Skeletal muscle satellite cell (primary cell): ENCODE measurements at regions not wholly inside any gene's neighbourhood (a gene's known extent, or its start where the extent isn't known, plus 50 kb on each side); places are given as distances from the start of the nearest gene placed in this dataset.

Source experiments
- H3K27me3 ChIP-seq: 2 replicates; pipeline ENCODE4 v1.7.0; 2013; ENCODE audit warnings: low read length; ENCODE audit not compliant: control insufficient read depth, insufficient read depth
- H3K36me3 ChIP-seq: 2 replicates; pipeline ENCODE4 v1.7.0; 2013; ENCODE audit warnings: mild to moderate bottlenecking, control low read depth, low read length; ENCODE audit not compliant: insufficient read depth
- H3K4me1 ChIP-seq: 2 replicates; pipeline ENCODE4 v1.7.0; 2013; ENCODE audit warnings: low read length; ENCODE audit not compliant: control insufficient read depth, insufficient read depth
- H3K4me2 ChIP-seq: 2 replicates; pipeline ENCODE4 v1.7.0; 2013; ENCODE audit warnings: mild to moderate bottlenecking, low read length
- H3K4me3 ChIP-seq: 2 replicates; pipeline ENCODE4 v1.7.0; 2013; ENCODE audit warnings: low read length
- H3K9ac ChIP-seq: 2 replicates; pipeline ENCODE4 v1.7.0; 2013; ENCODE audit warnings: mild to moderate bottlenecking, low read depth, low read length, moderate library complexity
- H3K9me3 ChIP-seq: replicated peaks from 2 replicates; pipeline ENCODE4 v1.7.0; 2013; ENCODE audit warnings: mild to moderate bottlenecking, control low read depth, low read length

DNA sequence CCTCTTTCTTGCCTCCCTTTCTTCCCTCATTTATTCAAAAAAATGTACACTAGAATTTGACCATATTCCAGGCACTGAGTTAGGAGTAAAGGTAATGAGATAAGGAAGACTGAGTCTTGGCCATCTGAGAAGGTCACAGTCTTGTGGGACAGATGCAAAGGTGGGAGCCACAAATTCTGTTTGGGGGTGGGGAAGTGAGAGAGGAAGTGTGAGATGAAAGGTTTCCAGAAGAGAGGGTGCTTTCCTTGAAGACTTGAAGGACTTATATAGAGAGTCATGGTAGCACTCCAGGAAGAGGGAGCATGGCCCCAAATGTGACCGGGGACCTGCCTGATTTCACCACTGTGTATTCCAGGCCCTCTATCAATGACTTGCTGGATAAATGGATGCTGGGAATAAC lies 320.6 kb downstream of the LPIN1 start:
- Histone ChIP-seq H3K4me3 (no peak overlapping the region), H3K9me3 (no peaks in the 10 kb centered on the region), H3K36me3 (no peaks in the 10 kb centered on the region), H3K4me2 (no peak overlapping the region), H3K4me1 (peaks cover 6% of the 10 kb centered on the region), H3K27me3 (no peaks in the 10 kb centered on the region), H3K9ac (no peak overlapping the region)

DNA sequence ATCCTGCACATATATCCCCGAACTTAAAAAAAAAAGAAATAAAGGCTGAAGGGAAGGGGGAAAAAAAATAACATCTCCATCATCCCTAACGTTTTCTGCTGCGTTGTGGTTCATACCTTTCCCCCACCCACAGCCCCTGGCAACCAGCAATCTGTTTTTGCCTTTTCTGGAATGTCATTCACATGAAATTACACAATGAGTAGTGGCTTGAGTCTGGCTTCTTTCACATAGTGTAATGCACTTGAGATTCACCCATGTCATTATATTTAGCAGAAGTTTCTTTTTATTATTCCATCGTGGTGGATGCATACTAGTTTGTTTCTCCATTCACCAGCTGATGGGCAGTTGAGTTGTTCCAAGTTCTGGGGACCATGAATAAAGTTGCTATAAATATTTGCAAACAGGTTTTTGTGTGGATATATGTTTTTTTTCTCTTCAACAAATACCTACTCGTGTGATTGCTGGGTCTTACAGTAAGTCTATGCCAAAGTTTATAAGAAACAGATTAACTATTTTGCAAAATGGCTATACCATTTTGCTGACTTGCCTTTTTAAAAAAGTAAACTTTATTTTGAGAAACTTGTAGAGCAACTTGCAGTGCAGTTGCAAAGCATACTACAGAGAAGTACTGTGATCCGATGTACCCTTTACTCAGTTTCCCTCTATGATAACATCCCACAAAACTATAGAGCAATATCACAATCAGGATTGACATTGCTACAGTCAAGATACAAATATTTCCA lies 322.5 kb downstream of the LPIN1 start:
- H3K27me3 ChIP-seq, result no peaks in the 10 kb centered on the region
- no peak overlapping the region for H3K9ac ChIP-seq
- peaks cover 6% of the 10 kb centered on the region for H3K4me1 ChIP-seq

DNA sequence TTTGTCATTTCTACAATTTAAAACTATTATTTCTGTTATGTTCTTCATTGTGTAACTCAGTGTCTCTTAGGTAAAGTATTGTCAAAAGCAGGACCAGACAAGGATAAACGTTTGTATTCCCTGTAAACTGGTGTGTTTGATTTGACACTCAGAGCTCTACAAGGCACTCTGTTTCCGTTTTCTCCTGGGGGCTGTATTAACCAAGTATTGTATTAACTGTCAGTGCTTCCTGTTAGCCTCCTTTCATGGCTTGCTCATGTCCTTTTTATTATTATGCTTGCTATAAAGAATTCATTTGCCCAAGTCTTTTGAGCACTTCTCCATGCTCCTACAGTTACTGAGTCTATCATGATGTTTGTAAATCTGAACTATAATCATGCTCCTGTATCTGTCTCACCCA lies 323.7 kb downstream of the LPIN1 start:
- Histone ChIP-seq H3K9ac (no peak overlapping the region), H3K9me3 (no peaks in the 10 kb centered on the region), H3K36me3 (no peaks in the 10 kb centered on the region), H3K4me3 (no peak overlapping the region), H3K27me3 (no peaks in the 10 kb centered on the region), H3K4me2 (no peak overlapping the region), H3K4me1 (peaks cover 6% of the 10 kb centered on the region)

More for the DNA sequence above, 322.5 kb downstream of the LPIN1 start:
- no peaks in the 10 kb centered on the region for H3K9me3 ChIP-seq
- no peak overlapping the region for H3K4me2 ChIP-seq
- no peak overlapping the region for H3K4me3 ChIP-seq
- no peaks in the 10 kb centered on the region for H3K36me3 ChIP-seq

DNA sequence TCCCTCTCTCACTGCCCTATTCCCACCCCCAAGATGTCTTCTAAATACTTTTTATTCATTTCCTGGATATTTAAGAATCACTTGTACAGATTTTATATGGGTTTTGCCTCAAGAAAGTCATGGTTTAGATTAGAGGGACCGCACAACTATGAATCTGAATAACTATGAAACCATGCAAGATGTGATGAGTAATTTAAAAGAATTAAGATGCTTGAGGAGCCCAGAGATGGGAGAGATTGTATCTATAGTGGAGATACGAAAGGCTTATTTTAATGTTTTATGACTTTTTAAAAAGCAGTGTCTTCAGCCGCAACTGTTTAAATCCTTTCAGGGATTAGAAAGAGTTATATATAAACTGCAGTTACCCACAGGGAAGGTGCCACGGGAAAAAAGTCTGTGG lies 324.1 kb downstream of the LPIN1 start:
- H3K4me3 ChIP-seq, result no peak overlapping the region
- no peaks in the 10 kb centered on the region for H3K36me3 ChIP-seq
- H3K9ac ChIP-seq, result no peak overlapping the region
- no peak overlapping the region for H3K4me2 ChIP-seq
- peaks cover 6% of the 10 kb centered on the region for H3K4me1 ChIP-seq
- no peaks in the 10 kb centered on the region for H3K27me3 ChIP-seq
- no peaks in the 10 kb centered on the region for H3K9me3 ChIP-seq

DNA sequence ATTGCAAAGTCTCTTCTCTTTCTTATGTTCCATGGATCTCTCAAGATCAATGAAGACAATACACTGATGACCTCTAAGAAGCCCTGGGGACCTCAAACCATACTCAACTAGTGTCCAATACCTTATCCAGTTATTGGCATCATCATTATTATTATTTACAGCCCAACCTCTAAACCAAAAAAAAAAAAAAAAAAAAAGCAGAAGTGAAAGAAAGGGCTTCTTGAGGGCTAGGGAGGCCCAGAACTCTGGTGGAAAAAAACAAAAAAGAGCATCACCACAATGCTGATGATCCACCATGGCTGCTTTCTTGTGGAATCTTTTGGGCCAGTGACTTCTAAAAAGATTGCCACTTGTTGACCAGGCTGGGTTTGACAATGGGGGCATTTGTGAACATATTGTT lies 324.9 kb downstream of the LPIN1 start:
- Histone ChIP-seq H3K27me3 (no peaks in the 10 kb centered on the region), H3K4me2 (no peak overlapping the region), H3K9ac (no peak overlapping the region), H3K36me3 (no peaks in the 10 kb centered on the region), H3K9me3 (no peaks in the 10 kb centered on the region), H3K4me3 (no peak overlapping the region), H3K4me1 (peaks cover 2% of the 10 kb centered on the region)

DNA sequence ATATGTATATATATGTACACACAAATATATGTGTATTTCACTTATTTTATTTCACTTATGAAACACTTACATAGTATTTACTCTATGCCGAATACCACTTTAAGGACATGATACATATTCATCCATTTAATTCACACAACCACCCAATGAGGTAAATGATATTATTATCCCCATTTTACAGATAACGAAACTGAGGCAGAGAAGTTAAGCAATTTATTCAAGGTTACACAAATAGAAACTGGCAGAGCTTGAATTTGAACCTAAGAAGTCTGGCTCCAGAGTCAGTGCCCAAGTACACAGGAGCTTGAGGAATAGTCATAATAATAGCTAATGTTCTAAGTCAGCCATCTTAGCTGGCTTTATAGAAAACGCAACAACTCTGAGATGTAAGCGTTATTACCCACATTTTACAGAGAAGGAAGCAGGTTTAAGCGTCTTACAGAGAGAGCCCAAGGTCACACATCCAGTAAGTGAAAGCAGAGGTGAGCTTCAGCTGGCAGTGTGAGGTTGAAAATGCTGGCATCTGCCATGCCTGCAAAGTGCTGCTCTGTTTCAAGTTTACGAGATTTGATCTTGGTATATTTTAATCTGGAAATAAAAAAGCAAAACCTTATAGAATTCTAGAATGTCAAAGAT lies 326.9 kb downstream of the LPIN1 start:
- Histone ChIP-seq H3K36me3 (no peaks in the 10 kb centered on the region), H3K9ac (no peak overlapping the region), H3K4me1 (no peaks in the 10 kb centered on the region), H3K27me3 (no peaks in the 10 kb centered on the region), H3K4me2 (no peak overlapping the region), H3K9me3 (no peaks in the 10 kb centered on the region), H3K4me3 (no peak overlapping the region)

DNA sequence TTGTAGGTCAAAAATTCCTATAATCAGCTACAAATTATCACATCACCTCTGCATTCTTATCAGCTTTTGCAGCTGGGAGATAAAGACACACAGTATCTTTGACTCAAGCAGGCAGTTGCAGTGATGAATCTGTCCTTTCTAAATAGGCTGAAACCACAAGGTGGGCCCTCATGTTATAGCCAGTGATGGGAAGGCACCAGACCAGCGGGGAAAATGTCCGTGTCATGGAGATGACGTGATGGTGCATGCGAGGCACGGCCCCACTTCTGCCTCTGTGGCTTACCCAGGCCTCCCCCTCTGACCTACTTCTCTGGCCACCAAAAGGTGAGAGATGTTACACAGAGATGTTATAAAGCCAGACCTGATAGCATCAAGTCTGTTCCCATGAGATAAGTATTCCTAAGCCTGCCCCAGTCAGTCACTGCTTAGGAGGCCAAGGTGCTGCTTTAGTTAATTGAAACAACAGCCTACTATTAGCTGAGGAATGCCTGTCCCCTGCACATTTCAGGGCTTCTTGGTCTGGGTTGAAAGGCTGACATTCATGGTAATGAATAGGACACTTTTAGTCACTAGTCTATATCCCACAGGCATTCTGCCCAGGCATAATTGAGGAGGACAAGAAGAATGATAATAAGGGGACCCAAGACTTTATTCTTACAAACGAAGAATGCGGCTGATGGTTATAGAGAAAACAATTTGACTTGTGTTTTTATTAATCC lies 327.9 kb downstream of the LPIN1 start:
- Histone ChIP-seq H3K4me2 (no peak overlapping the region), H3K27me3 (no peaks in the 10 kb centered on the region), H3K9me3 (no peaks in the 10 kb centered on the region), H3K4me1 (no peaks in the 10 kb centered on the region), H3K36me3 (no peaks in the 10 kb centered on the region), H3K4me3 (no peak overlapping the region), H3K9ac (no peak overlapping the region)

DNA sequence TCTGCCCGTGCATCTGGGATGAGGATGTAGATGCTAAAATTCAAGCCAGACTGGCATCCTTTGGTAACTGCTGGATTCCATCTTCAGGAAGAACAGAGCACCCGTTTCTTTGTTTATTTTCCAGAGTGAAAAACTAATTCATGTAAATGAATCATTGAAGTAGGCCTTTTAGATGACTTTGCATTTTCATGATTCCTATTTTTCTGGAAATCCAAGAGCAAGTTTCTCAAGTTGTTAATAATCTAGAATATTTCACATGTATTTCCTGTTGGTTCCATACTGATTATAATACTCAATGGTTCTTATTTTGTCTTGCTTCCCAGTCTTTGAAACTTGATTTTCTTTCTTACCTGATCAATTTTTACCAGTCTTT lies 328.4 kb downstream of the LPIN1 start:
- Histone ChIP-seq H3K36me3 (no peaks in the 10 kb centered on the region), H3K4me1 (no peaks in the 10 kb centered on the region), H3K9ac (no peak overlapping the region), H3K4me3 (no peak overlapping the region), H3K27me3 (no peaks in the 10 kb centered on the region), H3K9me3 (no peaks in the 10 kb centered on the region), H3K4me2 (no peak overlapping the region)

DNA sequence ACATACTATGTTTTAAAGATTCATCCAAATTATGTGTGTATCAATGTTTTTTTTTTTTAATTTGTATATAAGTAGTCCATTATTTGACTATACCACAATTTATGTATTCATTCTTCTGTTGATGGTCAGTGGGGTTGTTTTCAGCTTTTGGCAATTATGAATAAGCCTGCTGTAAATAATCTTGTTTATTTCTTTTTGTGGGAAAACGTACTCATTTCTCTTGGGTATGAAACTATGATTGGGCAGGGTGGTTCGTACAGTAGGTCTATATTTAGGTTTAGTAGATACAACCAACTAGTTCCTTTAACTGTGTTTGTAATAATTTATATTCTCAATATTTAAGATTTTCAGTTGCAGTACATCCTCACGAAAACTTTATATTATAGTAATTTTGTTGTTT lies 329.2 kb downstream of the LPIN1 start:
- H3K4me1 ChIP-seq, result no peaks in the 10 kb centered on the region
- no peaks in the 10 kb centered on the region for H3K36me3 ChIP-seq

DNA sequence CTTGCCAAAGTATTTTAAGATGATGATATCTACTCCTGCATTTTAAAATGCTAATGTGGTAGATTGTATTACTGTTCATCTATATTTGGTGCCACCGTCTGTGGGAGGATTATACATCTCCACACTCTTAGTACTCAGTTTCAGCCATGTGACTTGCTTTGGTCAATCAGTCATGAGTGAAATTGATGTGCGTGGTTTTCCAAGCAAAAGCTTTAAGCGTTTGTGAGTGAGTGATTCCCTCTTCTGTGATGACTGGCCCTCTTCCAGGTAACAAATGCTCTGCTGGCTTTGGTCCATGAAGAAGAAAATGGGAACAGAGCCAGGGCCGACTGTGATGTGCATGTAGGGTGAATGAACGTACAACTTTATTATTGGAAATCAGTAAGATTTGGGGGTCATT lies 330.4 kb downstream of the LPIN1 start:
- no peaks in the 10 kb centered on the region for H3K36me3 ChIP-seq
- no peaks in the 10 kb centered on the region for H3K9me3 ChIP-seq
- H3K4me3 ChIP-seq, result no peak overlapping the region
- no peak overlapping the region for H3K4me2 ChIP-seq
- no peak overlapping the region for H3K9ac ChIP-seq
- H3K27me3 ChIP-seq, result no peaks in the 10 kb centered on the region
- no peaks in the 10 kb centered on the region for H3K4me1 ChIP-seq

More for the DNA sequence above, 329.2 kb downstream of the LPIN1 start:
- H3K4me2 ChIP-seq, result no peak overlapping the region
- no peaks in the 10 kb centered on the region for H3K9me3 ChIP-seq
- H3K9ac ChIP-seq, result no peak overlapping the region
- no peak overlapping the region for H3K4me3 ChIP-seq
- no peaks in the 10 kb centered on the region for H3K27me3 ChIP-seq

DNA sequence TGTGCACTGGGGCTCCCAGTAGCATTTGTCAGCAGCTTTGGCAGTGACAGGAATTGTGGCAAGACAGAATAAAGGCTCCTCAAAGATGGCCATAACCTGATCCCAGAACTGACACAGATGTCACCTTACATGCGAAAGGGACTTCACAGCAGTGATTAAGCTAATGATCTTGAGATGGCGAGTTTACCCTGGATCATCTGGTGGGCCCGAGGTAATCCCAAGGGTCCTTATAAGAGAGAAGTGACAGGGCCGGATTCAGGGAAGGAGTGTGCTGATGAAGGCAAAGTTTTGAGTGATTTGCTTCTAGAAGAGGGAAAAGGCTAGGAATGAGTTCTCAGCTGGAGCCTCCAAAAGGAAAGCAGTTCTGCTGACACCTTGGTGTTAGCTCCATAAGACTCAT lies 333.9 kb downstream of the LPIN1 start:
- Histone ChIP-seq H3K27me3 (no peaks in the 10 kb centered on the region), H3K9ac (no peak overlapping the region), H3K4me1 (no peaks in the 10 kb centered on the region), H3K4me2 (no peak overlapping the region), H3K9me3 (no peaks in the 10 kb centered on the region), H3K36me3 (no peaks in the 10 kb centered on the region), H3K4me3 (no peak overlapping the region)
